ENCODE measurements at regions not wholly inside any gene's neighbourhood (a gene's known extent, or its start where the extent isn't known, plus 50 kb on each side); places are given as distances from the start of the nearest gene placed in this dataset.

DNA sequence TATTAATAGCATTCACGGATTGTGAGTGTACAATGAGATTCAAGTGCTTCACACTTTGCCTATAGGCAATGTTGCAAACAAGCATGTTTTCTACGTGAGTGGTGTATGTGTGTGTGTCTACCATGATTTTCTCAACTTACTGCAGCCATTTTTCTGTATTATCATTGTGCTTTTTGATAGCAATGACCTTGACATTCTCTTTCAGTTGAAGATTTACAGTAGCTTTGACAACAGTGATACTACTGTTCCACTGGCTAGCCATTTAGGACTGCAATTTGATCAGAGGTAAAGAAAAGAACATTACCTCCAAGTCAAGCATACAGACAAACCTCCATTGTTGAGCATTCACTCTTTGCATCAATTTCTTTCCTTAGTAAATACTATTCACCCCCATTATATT, 297.0 kb downstream of the MAN2A1 start:
- TF ChIP-seq, protein P1, sequence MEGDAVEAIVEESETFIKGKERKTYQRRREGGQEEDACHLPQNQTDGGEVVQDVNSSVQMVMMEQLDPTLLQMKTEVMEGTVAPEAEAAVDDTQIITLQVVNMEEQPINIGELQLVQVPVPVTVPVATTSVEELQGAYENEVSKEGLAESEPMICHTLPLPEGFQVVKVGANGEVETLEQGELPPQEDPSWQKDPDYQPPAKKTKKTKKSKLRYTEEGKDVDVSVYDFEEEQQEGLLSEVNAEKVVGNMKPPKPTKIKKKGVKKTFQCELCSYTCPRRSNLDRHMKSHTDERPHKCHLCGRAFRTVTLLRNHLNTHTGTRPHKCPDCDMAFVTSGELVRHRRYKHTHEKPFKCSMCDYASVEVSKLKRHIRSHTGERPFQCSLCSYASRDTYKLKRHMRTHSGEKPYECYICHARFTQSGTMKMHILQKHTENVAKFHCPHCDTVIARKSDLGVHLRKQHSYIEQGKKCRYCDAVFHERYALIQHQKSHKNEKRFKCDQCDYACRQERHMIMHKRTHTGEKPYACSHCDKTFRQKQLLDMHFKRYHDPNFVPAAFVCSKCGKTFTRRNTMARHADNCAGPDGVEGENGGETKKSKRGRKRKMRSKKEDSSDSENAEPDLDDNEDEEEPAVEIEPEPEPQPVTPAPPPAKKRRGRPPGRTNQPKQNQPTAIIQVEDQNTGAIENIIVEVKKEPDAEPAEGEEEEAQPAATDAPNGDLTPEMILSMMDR (IDR thresholded peaks at IDR 0.05; ENCODE audit: poor library complexity): no peak
- no peak for TF ChIP-seq EZH2phosphoT487 (IDR thresholded peaks at IDR 0.05; ENCODE audit: low read depth, severe bottlenecking, unreplicated experiment)

Data from hepatocyte (in vitro differentiated cells).